ENCODE measurements at regions not wholly inside any gene's neighbourhood (a gene's known extent, or its start where the extent isn't known, plus 50 kb on each side); places are given as distances from the start of the nearest gene placed in this dataset.

GRCh38 chr1:56213068-56213467 lies 366.3 kb downstream of the PLPP3 start:
- TF ChIP-seq JUN (IDR thresholded peaks at IDR 0.05) = no peak
- TF ChIP-seq CTCF (IDR thresholded peaks at IDR 0.05) = no peak
- no peak for TF ChIP-seq EP300 (IDR thresholded peaks at IDR 0.05)
- TF ChIP-seq PBX3 (IDR thresholded peaks at IDR 0.05) = no peak
- no peak for TF ChIP-seq NFE2L2 (conservative IDR thresholded peaks at IDR 0.05; ENCODE audit: low read length)
- TF ChIP-seq HOXA7 (CRISPR knock-in tag; IDR thresholded peaks at IDR 0.05) = no peak
- no peak for TF ChIP-seq NPAS2 (CRISPR knock-in tag; IDR thresholded peaks at IDR 0.05; ENCODE audit: borderline replicate concordance)
- TF ChIP-seq ELK1 (IDR thresholded peaks at IDR 0.05; ENCODE audit: low read depth, low read length) = no peak
- no peak for TF ChIP-seq ZFP36 (IDR thresholded peaks at IDR 0.05; ENCODE audit: borderline replicate concordance, partially characterized antibody)
- TF ChIP-seq ESRRA (IDR thresholded peaks at IDR 0.05; ENCODE audit: borderline replicate concordance, low read length) = no peak
- no peak for TF ChIP-seq E2F6 (IDR thresholded peaks at IDR 0.05; ENCODE audit: borderline replicate concordance, low read depth)
- TF ChIP-seq POLR2AphosphoS2 (conservative IDR thresholded peaks at IDR 0.05; ENCODE audit: low read length) = no peak
- TF ChIP-seq ZSCAN20 (CRISPR knock-in tag; IDR thresholded peaks at IDR 0.05) = no peak
- no peak for TF ChIP-seq EHF (CRISPR knock-in tag; IDR thresholded peaks at IDR 0.05)
